Suprapubic skin (tissue), 4 donors: ENCODE measurements at regions not wholly inside any gene's neighbourhood (a gene's known extent, or its start where the extent isn't known, plus 50 kb on each side); places are given as distances from the start of the nearest gene placed in this dataset.

Experiments used
- DNase-seq, 2 donors: peaks; one replicate each; pipeline ENCODE4 v3.0.0-alpha.2; 2019; ENCODE audit warnings: low spot score in 2 of 2
- H3K27ac ChIP-seq: fragments of 200-600 bp; sonication (generic); one replicate; pipeline ENCODE4 v1.5.1; 2019
- H3K27me3 ChIP-seq: fragments of 200-600 bp; sonication (generic); one replicate; pipeline ENCODE4 v1.5.1; 2019
- H3K36me3 ChIP-seq: fragments of 200-600 bp; sonication (generic); one replicate; pipeline ENCODE4 v1.5.1; 2019
- H3K4me1 ChIP-seq: fragments of 200-600 bp; sonication (generic); one replicate; pipeline ENCODE4 v1.5.1; 2019
- H3K4me3 ChIP-seq: fragments of 200-600 bp; sonication (generic); one replicate; pipeline ENCODE4 v1.5.1; 2019; ENCODE audit warnings: mild to moderate bottlenecking
- H3K9me3 ChIP-seq: fragments of 200-600 bp; sonication (generic); one replicate; pipeline ENCODE4 v1.5.1; 2019
- EP300 ChIP-seq: sonication (generic); formaldehyde crosslinking; IDR thresholded peaks from one replicate; pipeline ENCODE4 v1.6.1; 2017; ENCODE audit warnings: antibody characterized with exemption
- POLR2A ChIP-seq, 2 donors: fragments of 450-650 bp; IDR thresholded peaks; one replicate each; pipeline ENCODE4 v1.6.1; 2017; ENCODE audit warnings: antibody characterized with exemption in 2 of 2, mild to moderate bottlenecking in 2 of 2, moderate library complexity in 2 of 2
- POLR2AphosphoS5 ChIP-seq, 3 donors: sonication (generic); formaldehyde crosslinking; IDR thresholded peaks; one replicate each; pipeline ENCODE4 v1.6.1; 2017; ENCODE audit warnings: antibody characterized with exemption in 3 of 3
- WGBS: methylation state at CpG from one replicate; pipeline ENCODE4 v1.1.5; 2018; 5-methylcytosine and 5-hydroxymethylcytosine counted together
- TF ChIP-seq, protein P1 (sequence below), 2 donors: fragments of 200-600 bp in 1 of 2; fragments of 450-650 bp in 1 of 2; sonication (generic) in 1 of 2; IDR thresholded peaks; one replicate each; pipeline ENCODE4 v1.5.1; 2016 to 2019; ENCODE audit warnings: antibody characterized with exemption in 2 of 2, mild to moderate bottlenecking in 1 of 2, moderate library complexity in 1 of 2

DNA sequence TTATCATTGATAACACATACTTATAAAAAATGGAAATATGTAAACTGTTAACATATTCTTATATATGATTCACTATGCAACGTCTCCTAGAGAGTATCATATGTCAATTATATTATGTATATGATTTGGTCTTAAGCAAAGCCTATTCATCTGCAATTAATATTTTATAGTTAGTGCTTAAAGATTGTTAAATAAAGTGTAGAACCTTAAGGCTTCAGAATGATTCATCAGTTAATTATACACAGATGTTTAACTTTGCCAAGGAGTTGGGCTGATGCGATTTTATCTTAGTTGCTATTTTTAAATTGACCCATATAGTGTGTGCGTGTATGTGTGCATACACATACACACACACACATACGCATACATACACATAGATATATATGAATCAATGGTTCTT lies 323.1 kb downstream of the RBM43 start:
- Histone ChIP-seq H3K9me3 (no peaks in the 10 kb centered on the region), H3K4me3 (no peak overlapping the region), H3K4me1 (no peaks in the 10 kb centered on the region), H3K36me3 (no peaks in the 10 kb centered on the region), H3K27me3 (no peaks in the 10 kb centered on the region), H3K27ac (no peak overlapping the region)
- no peak for DNase-seq
- 45% methylated on average over 4 of the region's 4 CpGs for WGBS
- TF ChIP-seq EP300 (no peak), POLR2AphosphoS5 (IDR thresholded peaks at IDR 0.05) (no peak), POLR2A (IDR thresholded peaks at IDR 0.05) (no peak)
- TF ChIP-seq, protein P1, sequence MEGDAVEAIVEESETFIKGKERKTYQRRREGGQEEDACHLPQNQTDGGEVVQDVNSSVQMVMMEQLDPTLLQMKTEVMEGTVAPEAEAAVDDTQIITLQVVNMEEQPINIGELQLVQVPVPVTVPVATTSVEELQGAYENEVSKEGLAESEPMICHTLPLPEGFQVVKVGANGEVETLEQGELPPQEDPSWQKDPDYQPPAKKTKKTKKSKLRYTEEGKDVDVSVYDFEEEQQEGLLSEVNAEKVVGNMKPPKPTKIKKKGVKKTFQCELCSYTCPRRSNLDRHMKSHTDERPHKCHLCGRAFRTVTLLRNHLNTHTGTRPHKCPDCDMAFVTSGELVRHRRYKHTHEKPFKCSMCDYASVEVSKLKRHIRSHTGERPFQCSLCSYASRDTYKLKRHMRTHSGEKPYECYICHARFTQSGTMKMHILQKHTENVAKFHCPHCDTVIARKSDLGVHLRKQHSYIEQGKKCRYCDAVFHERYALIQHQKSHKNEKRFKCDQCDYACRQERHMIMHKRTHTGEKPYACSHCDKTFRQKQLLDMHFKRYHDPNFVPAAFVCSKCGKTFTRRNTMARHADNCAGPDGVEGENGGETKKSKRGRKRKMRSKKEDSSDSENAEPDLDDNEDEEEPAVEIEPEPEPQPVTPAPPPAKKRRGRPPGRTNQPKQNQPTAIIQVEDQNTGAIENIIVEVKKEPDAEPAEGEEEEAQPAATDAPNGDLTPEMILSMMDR (IDR thresholded peaks at IDR 0.05), result no peak

DNA sequence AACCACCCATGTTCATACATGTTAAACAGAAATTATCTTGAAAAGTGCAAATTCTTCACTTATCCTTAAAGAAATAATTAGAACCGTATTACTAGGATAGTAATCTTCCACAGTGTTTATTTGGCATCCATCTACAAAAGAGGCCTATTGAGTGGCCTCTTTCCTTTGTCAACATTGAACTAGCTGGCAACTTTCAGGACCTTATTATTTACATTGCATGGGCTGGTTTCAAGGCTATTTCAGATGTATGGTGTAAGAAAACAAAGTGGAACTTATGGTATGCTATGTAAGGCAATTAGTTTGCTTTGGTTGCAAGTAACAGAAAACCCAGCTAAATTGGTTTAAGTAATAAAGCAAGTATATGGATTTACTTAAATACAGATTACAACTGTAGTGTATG lies 324.6 kb downstream of the RBM43 start:
- no peak for DNase-seq
- no peaks in the 10 kb centered on the region for H3K27me3 ChIP-seq
- no peaks in the 10 kb centered on the region for H3K9me3 ChIP-seq
- no peaks in the 10 kb centered on the region for H3K36me3 ChIP-seq
- TF ChIP-seq, protein P1 (IDR thresholded peaks at IDR 0.05), result no peak
- TF ChIP-seq POLR2A (IDR thresholded peaks at IDR 0.05), result no peak
- TF ChIP-seq POLR2AphosphoS5 (IDR thresholded peaks at IDR 0.05), result no peak
- no peak for TF ChIP-seq EP300
- no peak overlapping the region for H3K4me3 ChIP-seq
- WGBS, result 68% methylated on average over 1 of the region's 1 CpG
- no peak overlapping the region for H3K27ac ChIP-seq
- no peaks in the 10 kb centered on the region for H3K4me1 ChIP-seq

DNA sequence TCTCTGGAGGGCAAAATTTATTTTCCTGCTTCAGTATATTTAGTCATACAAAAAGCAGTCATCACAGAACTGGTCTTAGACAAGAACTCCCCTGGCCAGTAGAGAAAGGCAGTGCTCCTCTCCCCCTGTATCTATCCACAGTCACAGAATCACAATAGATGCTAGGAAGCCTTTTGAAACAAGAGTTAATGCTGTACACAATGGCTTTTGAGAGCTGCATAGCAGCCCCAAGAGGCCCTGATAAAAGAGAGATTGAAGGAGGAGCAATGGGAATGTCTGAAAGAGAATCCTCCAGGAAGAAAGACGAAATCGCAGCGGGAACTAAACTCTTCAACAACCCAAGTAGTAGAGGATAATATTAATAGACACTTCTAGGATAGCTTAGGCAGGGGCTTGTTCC lies 330.2 kb downstream of the RBM43 start:
- Histone ChIP-seq H3K4me3 (no peak overlapping the region), H3K27ac (no peak overlapping the region), H3K36me3 (no peaks in the 10 kb centered on the region), H3K4me1 (no peaks in the 10 kb centered on the region), H3K9me3 (no peaks in the 10 kb centered on the region), H3K27me3 (no peaks in the 10 kb centered on the region)
- no peak for TF ChIP-seq POLR2A (IDR thresholded peaks at IDR 0.05)
- TF ChIP-seq POLR2AphosphoS5 (IDR thresholded peaks at IDR 0.05), result no peak
- no peak for TF ChIP-seq EP300
- TF ChIP-seq, protein P1 (IDR thresholded peaks at IDR 0.05), result no peak
- DNase-seq, result no peak
- WGBS, result 91% methylated on average over 3 of the region's 3 CpGs

DNA sequence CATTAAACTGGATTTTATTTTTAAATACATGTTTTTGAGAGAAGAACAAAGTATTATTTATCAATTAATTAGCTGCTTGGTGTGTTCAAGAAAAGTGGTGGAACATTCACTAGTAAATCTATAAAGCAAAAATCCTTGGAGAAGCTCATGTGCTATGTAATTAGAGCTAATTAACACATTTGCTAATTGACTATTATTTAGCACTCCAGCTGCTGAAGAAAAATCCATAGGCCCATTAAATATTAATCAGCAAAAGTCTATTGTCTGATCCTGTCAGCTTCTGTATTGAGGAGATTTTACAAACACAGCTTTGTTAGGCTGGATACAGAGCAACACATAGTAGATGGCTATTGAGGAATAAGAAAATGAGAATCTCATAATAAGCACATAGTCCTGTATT lies 336.1 kb downstream of the RBM43 start:
- Histone ChIP-seq H3K36me3 (no peaks in the 10 kb centered on the region), H3K27me3 (no peaks in the 10 kb centered on the region), H3K4me3 (no peak overlapping the region), H3K9me3 (no peaks in the 10 kb centered on the region), H3K4me1 (no peaks in the 10 kb centered on the region), H3K27ac (no peak overlapping the region)
- TF ChIP-seq EP300 (no peak), POLR2A (IDR thresholded peaks at IDR 0.05) (no peak), POLR2AphosphoS5 (IDR thresholded peaks at IDR 0.05) (no peak)
- TF ChIP-seq, protein P1 (IDR thresholded peaks at IDR 0.05), result no peak
- DNase-seq, result no peak

DNA sequence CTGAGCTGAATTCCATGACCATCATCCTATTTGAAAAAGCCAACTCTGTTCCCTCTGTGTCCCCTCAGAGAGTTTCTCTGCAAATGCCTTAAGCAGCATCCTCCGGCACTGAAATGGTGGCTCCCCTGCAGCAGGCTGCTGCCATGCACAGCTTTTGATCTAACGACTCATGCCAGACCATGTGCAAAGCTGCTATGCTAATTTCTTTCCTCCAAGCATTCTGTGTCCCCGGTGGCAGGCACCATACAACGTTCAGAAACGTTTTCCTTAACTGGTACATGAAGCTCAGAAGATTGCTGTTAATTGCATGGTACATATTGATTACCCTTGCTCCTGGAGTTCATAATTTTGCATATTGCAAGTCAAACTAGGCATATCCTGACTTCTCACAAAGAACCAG lies 336.8 kb downstream of the RBM43 start:
- Histone ChIP-seq H3K4me1 (no peaks in the 10 kb centered on the region), H3K27me3 (no peaks in the 10 kb centered on the region), H3K9me3 (no peaks in the 10 kb centered on the region), H3K4me3 (no peak overlapping the region), H3K36me3 (no peaks in the 10 kb centered on the region), H3K27ac (no peak overlapping the region)
- DNase-seq, result no peak
- 27% methylated on average over 5 of the region's 5 CpGs for WGBS
- TF ChIP-seq POLR2AphosphoS5 (IDR thresholded peaks at IDR 0.05) (no peak), POLR2A (IDR thresholded peaks at IDR 0.05) (no peak), EP300 (no peak)
- TF ChIP-seq, protein P1 (IDR thresholded peaks at IDR 0.05), result no peak
